HepG2 (cell line): ENCODE measurements at regions not wholly inside any gene's neighbourhood (a gene's known extent, or its start where the extent isn't known, plus 50 kb on each side); places are given as distances from the start of the nearest gene placed in this dataset.

ENCODE experiments used
- CAMTA2 ChIP-seq: sonication (generic); formaldehyde crosslinking; IDR thresholded peaks from 2 replicates; pipeline ENCODE4 v1.4.0; 2020; ENCODE audit warnings: mild to moderate bottlenecking, missing genetic modification reagents, borderline replicate concordance
- CBX2 ChIP-seq, 2 experiments: fragments of 200-600 bp in 1 of 2; sonication (generic); formaldehyde crosslinking in 1 of 2; IDR thresholded peaks; 2 replicates each; pipeline versions ENCODE4 v1.7.0 to v1.8.1; 2018 to 2022; ENCODE audit warnings: low read depth in 2 of 2, low read length in 1 of 2, mild to moderate bottlenecking in 1 of 2, missing genetic modification reagents in 1 of 2
- ETV5 ChIP-seq: IDR thresholded peaks from 2 replicates; pipeline ENCODE4 v1.6.1; 2018; ENCODE audit warnings: missing biosample characterization, missing genetic modification reagents, inconsistent platforms, borderline replicate concordance
- FOXK1 ChIP-seq: sonication (generic); formaldehyde crosslinking; IDR thresholded peaks from 2 replicates; pipeline ENCODE4 v1.4.0; 2020; ENCODE audit warnings: low read depth, missing genetic modification reagents, borderline replicate concordance
- HCFC1 ChIP-seq: fragments of 150-350 bp; IDR thresholded peaks from 2 replicates; pipeline ENCODE4 v1.6.1; 2014; ENCODE audit warnings: low read depth, low read length
- JDP2 ChIP-seq: sonication (generic); formaldehyde crosslinking; IDR thresholded peaks from 2 replicates; pipeline ENCODE4 v1.8.1; 2022; ENCODE audit warnings: missing genetic modification reagents, borderline replicate concordance
- MAZ ChIP-seq, 2 experiments: sonication (generic) in 1 of 2; formaldehyde crosslinking in 1 of 2; IDR thresholded peaks; 2 replicates each; pipeline versions ENCODE4 v1.5.0 to v1.6.1; 2012 to 2020; ENCODE audit warnings: low read depth in 2 of 2, mild to moderate bottlenecking in 2 of 2, borderline replicate concordance in 1 of 2, improper control_type of control experiment in 1 of 2, low read length in 1 of 2, missing genetic modification reagents in 1 of 2, moderate library complexity in 1 of 2
- NBN ChIP-seq: fragments of 450-650 bp; conservative IDR thresholded peaks from 2 replicates; pipeline ENCODE4 v1.6.1; 2017
- SALL1 ChIP-seq: sonication (generic); formaldehyde crosslinking; IDR thresholded peaks from 2 replicates; pipeline ENCODE4 v1.8.0; 2022; ENCODE audit warnings: mild to moderate bottlenecking, missing genetic modification reagents
- SNRNP70 ChIP-seq: fragments of 200-400 bp; formaldehyde crosslinking; IDR thresholded peaks from 2 replicates; pipeline ENCODE4 v1.6.1; 2017; ENCODE audit warnings: mild to moderate bottlenecking, low read depth, low read length, moderate library complexity
- ZNF333 ChIP-seq: sonication (generic); formaldehyde crosslinking; IDR thresholded peaks from 2 replicates; pipeline ENCODE4 v1.4.0; 2020; ENCODE audit warnings: mild to moderate bottlenecking, missing genetic modification reagents, borderline replicate concordance
- ZNF607 ChIP-seq: sonication (generic); formaldehyde crosslinking; IDR thresholded peaks from 2 replicates; pipeline ENCODE4 v1.5.1; 2020; ENCODE audit warnings: missing genetic modification reagents, mild to moderate bottlenecking, borderline replicate concordance
- TF ChIP-seq, protein P1 (sequence below): sonication (generic); formaldehyde crosslinking; IDR thresholded peaks from 2 replicates; pipeline ENCODE4 v1.5.1; 2020; ENCODE audit warnings: mild to moderate bottlenecking, missing genetic modification reagents, borderline replicate concordance
- TF ChIP-seq, protein P2 (sequence below): sonication (generic); formaldehyde crosslinking; IDR thresholded peaks from 2 replicates; pipeline ENCODE4 v1.8.0; 2023; ENCODE audit warnings: mild to moderate bottlenecking, missing genetic modification reagents
- TF ChIP-seq, protein P3 (sequence below): sonication (generic); formaldehyde crosslinking; IDR thresholded peaks from 2 replicates; pipeline ENCODE4 v1.4.0; 2020; ENCODE audit warnings: missing genetic modification reagents
- TF ChIP-seq, protein P4 (sequence below): IDR thresholded peaks from 2 replicates; pipeline ENCODE4 v1.6.1; 2018; ENCODE audit warnings: missing genetic modification reagents, mild to moderate bottlenecking, missing compliant biosample characterization
- TF ChIP-seq, protein P5 (sequence below): sonication (generic); formaldehyde crosslinking; IDR thresholded peaks from 2 replicates; pipeline ENCODE4 v1.5.0; 2020; ENCODE audit warnings: mild to moderate bottlenecking, missing genetic modification reagents
- TF ChIP-seq, protein P6 (sequence below): sonication (generic); formaldehyde crosslinking; conservative IDR thresholded peaks from 2 replicates; pipeline ENCODE4 v1.4.0; 2020; ENCODE audit warnings: missing genetic modification reagents

DNA sequence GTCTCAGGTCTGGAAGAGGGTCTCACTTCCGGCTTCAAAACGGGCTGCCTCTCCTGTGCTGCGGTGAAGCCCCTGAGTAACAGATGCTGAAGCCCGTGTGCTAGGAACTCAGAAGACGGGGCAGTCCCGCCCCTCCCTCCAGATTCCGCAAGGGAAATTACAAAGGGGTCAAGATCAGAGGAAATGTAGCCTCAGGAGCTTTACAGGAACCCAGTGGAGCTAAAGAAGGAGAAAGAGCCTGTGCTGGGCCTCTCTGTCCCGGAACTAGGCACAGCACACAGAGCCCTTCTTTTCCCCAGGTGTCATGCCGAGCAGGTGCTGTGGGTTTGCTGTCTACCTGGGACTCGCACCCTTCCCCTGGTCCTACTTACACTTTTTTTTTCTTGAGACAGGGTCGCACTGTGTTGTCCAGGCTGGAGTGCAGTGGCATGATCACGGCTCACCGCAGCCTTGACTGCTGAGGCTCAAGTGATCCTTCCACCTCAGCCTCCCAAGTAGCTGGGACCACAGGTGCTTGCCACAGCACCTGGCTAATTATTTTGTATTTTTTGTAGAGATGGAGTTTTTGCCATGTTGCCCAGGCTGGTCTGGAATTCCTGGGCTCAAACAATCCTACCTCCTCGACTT, 72.7 kb upstream of the MAP4K4 start (continued):
- TF ChIP-seq, protein P1, sequence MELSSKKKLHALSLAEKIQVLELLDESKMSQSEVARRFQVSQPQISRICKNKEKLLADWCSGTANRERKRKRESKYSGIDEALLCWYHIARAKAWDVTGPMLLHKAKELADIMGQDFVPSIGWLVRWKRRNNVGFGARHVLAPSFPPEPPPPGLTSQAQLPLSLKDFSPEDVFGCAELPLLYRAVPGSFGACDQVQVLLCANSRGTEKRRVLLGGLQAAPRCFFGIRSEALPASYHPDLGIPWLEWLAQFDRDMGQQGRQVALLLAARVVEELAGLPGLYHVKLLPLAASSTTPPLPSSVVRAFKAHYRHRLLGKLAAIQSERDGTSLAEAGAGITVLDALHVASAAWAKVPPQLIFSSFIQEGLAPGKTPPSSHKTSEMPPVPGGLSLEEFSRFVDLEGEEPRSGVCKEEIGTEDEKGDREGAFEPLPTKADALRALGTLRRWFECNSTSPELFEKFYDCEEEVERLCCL: no peak
- TF ChIP-seq, protein P2, sequence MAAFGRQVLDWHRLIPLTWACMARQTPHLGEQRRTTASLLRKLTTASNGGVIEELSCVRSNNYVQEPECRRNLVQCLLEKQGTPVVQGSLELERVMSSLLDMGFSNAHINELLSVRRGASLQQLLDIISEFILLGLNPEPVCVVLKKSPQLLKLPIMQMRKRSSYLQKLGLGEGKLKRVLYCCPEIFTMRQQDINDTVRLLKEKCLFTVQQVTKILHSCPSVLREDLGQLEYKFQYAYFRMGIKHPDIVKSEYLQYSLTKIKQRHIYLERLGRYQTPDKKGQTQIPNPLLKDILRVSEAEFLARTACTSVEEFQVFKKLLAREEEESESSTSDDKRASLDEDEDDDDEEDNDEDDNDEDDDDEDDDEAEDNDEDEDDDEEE (CRISPR knock-in tag): no peak
- TF ChIP-seq ZNF333 (CRISPR knock-in tag) (0 out of 2 replicates have a peak, but pooled peaks have one; percentile 4), MAZ (IDR thresholded peaks at IDR 0.05; ENCODE audit: borderline replicate concordance, low read depth, low read length) (no peak), MAZ (CRISPR knock-in tag; IDR thresholded peaks at IDR 0.05; ENCODE audit: low read depth) (no peak), ETV5 (no peak), SALL1 (no peak), SNRNP70 (no peak), CBX2 (IDR thresholded peaks at IDR 0.05; ENCODE audit: low read depth, low read length) (no peak), CBX2 (CRISPR knock-in tag; IDR thresholded peaks at IDR 0.05; ENCODE audit: low read depth) (no peak), HCFC1 (no peak), ZNF607 (CRISPR knock-in tag) (no peak), NBN (no peak), CAMTA2 (CRISPR knock-in tag) (no peak), JDP2 (CRISPR knock-in tag) (no peak), FOXK1 (no peak)
- TF ChIP-seq, protein P3, sequence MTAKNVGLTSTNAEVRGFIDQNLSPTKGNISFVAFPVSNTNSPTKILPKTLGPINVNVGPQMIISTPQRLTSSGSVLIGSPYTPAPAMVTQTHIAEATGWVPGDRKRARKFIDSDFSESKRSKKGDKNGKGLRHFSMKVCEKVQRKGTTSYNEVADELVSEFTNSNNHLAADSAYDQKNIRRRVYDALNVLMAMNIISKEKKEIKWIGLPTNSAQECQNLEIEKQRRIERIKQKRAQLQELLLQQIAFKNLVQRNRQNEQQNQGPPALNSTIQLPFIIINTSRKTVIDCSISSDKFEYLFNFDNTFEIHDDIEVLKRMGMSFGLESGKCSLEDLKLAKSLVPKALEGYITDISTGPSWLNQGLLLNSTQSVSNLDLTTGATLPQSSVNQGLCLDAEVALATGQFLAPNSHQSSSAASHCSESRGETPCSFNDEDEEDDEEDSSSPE (CRISPR knock-in tag): no peak
- TF ChIP-seq, protein P4, sequence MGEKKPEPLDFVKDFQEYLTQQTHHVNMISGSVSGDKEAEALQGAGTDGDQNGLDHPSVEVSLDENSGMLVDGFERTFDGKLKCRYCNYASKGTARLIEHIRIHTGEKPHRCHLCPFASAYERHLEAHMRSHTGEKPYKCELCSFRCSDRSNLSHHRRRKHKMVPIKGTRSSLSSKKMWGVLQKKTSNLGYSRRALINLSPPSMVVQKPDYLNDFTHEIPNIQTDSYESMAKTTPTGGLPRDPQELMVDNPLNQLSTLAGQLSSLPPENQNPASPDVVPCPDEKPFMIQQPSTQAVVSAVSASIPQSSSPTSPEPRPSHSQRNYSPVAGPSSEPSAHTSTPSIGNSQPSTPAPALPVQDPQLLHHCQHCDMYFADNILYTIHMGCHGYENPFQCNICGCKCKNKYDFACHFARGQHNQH (CRISPR knock-in tag): no peak
- TF ChIP-seq, protein P5, sequence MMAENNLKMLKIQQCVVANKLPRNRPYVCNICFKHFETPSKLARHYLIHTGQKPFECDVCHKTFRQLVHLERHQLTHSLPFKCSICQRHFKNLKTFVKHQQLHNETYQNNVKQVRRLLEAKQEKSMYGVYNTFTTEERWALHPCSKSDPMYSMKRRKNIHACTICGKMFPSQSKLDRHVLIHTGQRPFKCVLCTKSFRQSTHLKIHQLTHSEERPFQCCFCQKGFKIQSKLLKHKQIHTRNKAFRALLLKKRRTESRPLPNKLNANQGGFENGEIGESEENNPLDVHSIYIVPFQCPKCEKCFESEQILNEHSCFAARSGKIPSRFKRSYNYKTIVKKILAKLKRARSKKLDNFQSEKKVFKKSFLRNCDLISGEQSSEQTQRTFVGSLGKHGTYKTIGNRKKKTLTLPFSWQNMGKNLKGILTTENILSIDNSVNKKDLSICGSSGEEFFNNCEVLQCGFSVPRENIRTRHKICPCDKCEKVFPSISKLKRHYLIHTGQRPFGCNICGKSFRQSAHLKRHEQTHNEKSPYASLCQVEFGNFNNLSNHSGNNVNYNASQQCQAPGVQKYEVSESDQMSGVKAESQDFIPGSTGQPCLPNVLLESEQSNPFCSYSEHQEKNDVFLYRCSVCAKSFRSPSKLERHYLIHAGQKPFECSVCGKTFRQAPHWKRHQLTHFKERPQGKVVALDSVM (CRISPR knock-in tag): peak; percentile 14; the same call in 1 of the 2 replicates
- TF ChIP-seq, protein P6, sequence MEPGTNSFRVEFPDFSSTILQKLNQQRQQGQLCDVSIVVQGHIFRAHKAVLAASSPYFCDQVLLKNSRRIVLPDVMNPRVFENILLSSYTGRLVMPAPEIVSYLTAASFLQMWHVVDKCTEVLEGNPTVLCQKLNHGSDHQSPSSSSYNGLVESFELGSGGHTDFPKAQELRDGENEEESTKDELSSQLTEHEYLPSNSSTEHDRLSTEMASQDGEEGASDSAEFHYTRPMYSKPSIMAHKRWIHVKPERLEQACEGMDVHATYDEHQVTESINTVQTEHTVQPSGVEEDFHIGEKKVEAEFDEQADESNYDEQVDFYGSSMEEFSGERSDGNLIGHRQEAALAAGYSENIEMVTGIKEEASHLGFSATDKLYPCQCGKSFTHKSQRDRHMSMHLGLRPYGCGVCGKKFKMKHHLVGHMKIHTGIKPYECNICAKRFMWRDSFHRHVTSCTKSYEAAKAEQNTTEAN (CRISPR knock-in tag): no peak
